Activated naive CD8-positive, alpha-beta T cell treated with anti-CD3 and anti-CD28 coated beads, Interleukin-2, amount 50 U/mL, for 16 hours (primary cell): ENCODE measurements at regions not wholly inside any gene's neighbourhood (a gene's known extent, or its start where the extent isn't known, plus 50 kb on each side); places are given as distances from the start of the nearest gene placed in this dataset.

ENCODE experiments used
- DNase-seq: peaks from one replicate; pipeline ENCODE4 v3.0.0-alpha.2; 2020; ENCODE audit warnings: low read depth, low spot score

- DNase-seq, result no peak
Observed at GRCh38 chr7:106166651-106167342, 54.7 kb upstream of the SYPL1 start.

- DNase-seq, result no peak
Observed at GRCh38 chr7:106165337-106165736, 53.2 kb upstream of the SYPL1 start.

- no peak for DNase-seq
Observed at GRCh38 chr7:106163257-106163656, 51.1 kb upstream of the SYPL1 start.
